Upper lobe of left lung (tissue), 6 donors: ENCODE measurements at regions not wholly inside any gene's neighbourhood (a gene's known extent, or its start where the extent isn't known, plus 50 kb on each side); places are given as distances from the start of the nearest gene placed in this dataset.

Experiments used
- ATAC-seq, 2 donors: fragments of 200-7000 bp; cut with Tn5 transposase; one replicate each; pipeline ENCODE4 v1.9.1; 2022; ENCODE audit warnings: mild to moderate bottlenecking in 2 of 2, moderate library complexity in 2 of 2; ENCODE audit not compliant: low FRiP score in 2 of 2
- DNase-seq, 2 donors: peaks; one replicate each; pipeline ENCODE4 v3.0.0-alpha.2; 2019 to 2020
- H3K27ac ChIP-seq, 4 donors: fragments of 200-600 bp; sonication (generic); one replicate each; pipeline ENCODE4 v1.5.1; 2016 to 2019
- H3K27me3 ChIP-seq, 4 donors: fragments of 200-600 bp; sonication (generic); one replicate each; pipeline ENCODE4 v1.5.1; 2017 to 2019
- H3K36me3 ChIP-seq, 4 donors: fragments of 200-600 bp; sonication (generic); one replicate each; pipeline ENCODE4 v1.5.1; 2016 to 2019
- H3K4me1 ChIP-seq, 4 donors: fragments of 200-600 bp; sonication (generic); one replicate each; pipeline ENCODE4 v1.5.1; 2018 to 2019
- H3K4me3 ChIP-seq, 4 donors: fragments of 200-600 bp; sonication (generic); one replicate each; pipeline ENCODE4 v1.5.1; 2017 to 2019; ENCODE audit warnings: mild to moderate bottlenecking in 2 of 4, moderate library complexity in 1 of 4
- H3K9me3 ChIP-seq, 4 donors: fragments of 200-600 bp; sonication (generic); one replicate each; pipeline ENCODE4 v1.5.1; 2018 to 2019
- CTCF ChIP-seq, 6 experiments: fragments of 450-650 bp in 4 of 6; fragments of 200-600 bp in 2 of 6; sonication (generic) in 2 of 6; IDR thresholded peaks; one replicate each; pipeline ENCODE4 v1.5.1; 2016 to 2019; ENCODE audit warnings: antibody characterized with exemption in 6 of 6
- EP300 ChIP-seq, 4 donors: sonication (generic); formaldehyde crosslinking; IDR thresholded peaks; one replicate each; pipeline ENCODE4 v1.5.1; 2017; ENCODE audit warnings: antibody characterized with exemption in 4 of 4, control low read depth in 2 of 4
- POLR2A ChIP-seq, 4 donors: fragments of 450-650 bp; IDR thresholded peaks; one replicate each; pipeline ENCODE4 v1.5.1; 2016 to 2017; ENCODE audit warnings: antibody characterized with exemption in 4 of 4, mild to moderate bottlenecking in 2 of 4
- POLR2AphosphoS5 ChIP-seq, 2 donors: sonication (generic); formaldehyde crosslinking; IDR thresholded peaks; one replicate each; pipeline ENCODE4 v1.5.1; 2017; ENCODE audit warnings: antibody characterized with exemption in 2 of 2
- whole genome bisulfite sequencing, 2 donors: methylation state at CpG; one replicate each; pipeline ENCODE4 v1.1.5; 2017 to 2018; 5-methylcytosine and 5-hydroxymethylcytosine counted together
- donor health status: DM: no; HTN: no; CAD: no; lungs with moderate emphysema.
- donor health status: DM: no; HTN: yes; CAD: no; lungs with severe emphysema.

DNA sequence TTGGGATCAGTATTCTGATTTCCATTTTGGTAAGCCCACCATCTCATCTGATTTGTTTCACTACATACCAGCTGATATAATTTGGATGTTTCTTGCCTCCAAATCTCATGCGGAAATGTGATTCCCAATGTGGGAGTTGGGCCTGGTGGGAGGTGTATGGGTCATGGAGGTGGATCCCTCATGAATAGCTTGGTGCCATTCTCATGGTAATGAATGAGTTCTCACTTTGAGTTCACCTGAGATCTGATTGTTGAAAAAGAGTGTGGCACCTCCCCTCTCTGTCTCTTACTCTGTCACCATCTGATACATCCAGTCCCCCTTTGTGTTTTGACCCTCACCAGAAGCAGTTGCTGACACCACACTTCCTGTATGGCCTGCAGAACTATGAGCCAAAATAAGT lies 347.3 kb downstream of the ARL4A start:
- H3K27me3 ChIP-seq = no peaks in the 10 kb centered on the region
- no peak overlapping the region for H3K27ac ChIP-seq
- peaks cover 0 to 4% (median 0%) of the 10 kb centered on the region in 4 donors for H3K4me1 ChIP-seq
- no peaks in the 10 kb centered on the region for H3K9me3 ChIP-seq
- DNase-seq (no peak), ATAC-seq (no peak)
- no peaks in the 10 kb centered on the region for H3K36me3 ChIP-seq
- 95% methylated on average over 1 of the region's 1 CpG for WGBS, 2 donors
- H3K4me3 ChIP-seq = no peak overlapping the region
- no peak for TF ChIP-seq POLR2AphosphoS5 (IDR thresholded peaks at IDR 0.05)
- TF ChIP-seq POLR2A (IDR thresholded peaks at IDR 0.05) = no peak
- TF ChIP-seq CTCF (IDR thresholded peaks at IDR 0.05) = no peak
- TF ChIP-seq EP300 (IDR thresholded peaks at IDR 0.05) = no peak

DNA sequence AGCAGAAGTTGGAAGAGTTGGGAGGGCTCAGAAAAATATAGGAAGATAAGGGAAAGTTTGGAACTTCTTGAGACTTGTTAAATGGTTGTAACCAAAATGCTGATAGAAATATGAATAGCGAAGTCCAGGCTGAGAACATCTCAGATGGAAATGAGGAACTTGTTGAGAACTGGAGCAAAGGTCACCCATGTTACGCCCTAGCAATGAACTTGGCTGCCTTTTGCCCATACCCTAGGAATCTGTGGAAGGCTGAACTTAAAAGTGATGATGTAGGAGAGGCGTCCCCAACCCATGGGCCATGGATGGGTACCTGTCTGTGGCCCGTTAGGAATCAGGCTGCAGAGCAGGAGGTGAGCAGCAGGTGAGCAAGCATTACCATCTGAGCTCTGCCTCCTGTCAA lies 347.8 kb downstream of the ARL4A start:
- Histone ChIP-seq H3K4me1 (peaks cover 0 to 4% (median 0%) of the 10 kb centered on the region in 4 donors), H3K9me3 (no peaks in the 10 kb centered on the region), H3K4me3 (no peak overlapping the region), H3K27ac (no peak overlapping the region), H3K27me3 (no peaks in the 10 kb centered on the region), H3K36me3 (no peaks in the 10 kb centered on the region)
- WGBS, 2 donors = 85 to 94% methylated on average over 4 of the region's 4 CpGs
- no peak for ATAC-seq
- no peak for TF ChIP-seq EP300 (IDR thresholded peaks at IDR 0.05)
- no peak for TF ChIP-seq CTCF (IDR thresholded peaks at IDR 0.05)
- no peak for TF ChIP-seq POLR2AphosphoS5 (IDR thresholded peaks at IDR 0.05)
- TF ChIP-seq POLR2A (IDR thresholded peaks at IDR 0.05) = no peak
- DNase-seq = no peak

DNA sequence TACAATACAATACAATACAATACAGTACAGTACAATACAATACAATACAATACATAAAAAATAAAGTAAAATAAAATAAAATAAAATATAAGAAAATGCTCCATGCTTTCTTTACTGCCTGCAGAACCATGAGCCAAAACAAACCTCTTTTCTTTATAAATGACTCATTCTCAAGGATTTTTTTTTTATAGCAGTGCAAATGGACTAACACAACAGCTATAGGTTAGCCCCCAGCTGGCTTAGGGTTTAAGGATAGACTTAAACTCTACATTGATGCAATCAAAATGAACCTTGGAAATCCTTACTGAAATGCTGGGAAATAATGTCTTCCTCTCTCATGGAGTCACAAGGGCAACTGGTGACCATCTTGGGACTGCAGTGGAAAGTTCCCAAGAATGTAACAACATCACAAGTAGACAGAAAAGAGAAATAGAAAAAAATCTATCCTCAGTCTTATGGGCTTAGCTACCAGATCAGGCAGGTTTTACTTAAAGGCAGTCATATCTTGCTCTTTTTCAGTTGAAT lies 348.9 kb downstream of the ARL4A start:
- no peak overlapping the region for H3K27ac ChIP-seq
- no peak overlapping the region for H3K4me3 ChIP-seq
- no peaks in the 10 kb centered on the region for H3K27me3 ChIP-seq
- DNase-seq = no peak
- H3K4me1 ChIP-seq = peaks cover 0 to 4% (median 0%) of the 10 kb centered on the region in 4 donors
- no peaks in the 10 kb centered on the region for H3K36me3 ChIP-seq
- TF ChIP-seq CTCF (IDR thresholded peaks at IDR 0.05) (no peak), POLR2A (IDR thresholded peaks at IDR 0.05) (no peak), POLR2AphosphoS5 (IDR thresholded peaks at IDR 0.05) (no peak), EP300 (IDR thresholded peaks at IDR 0.05) (no peak)
- H3K9me3 ChIP-seq = no peaks in the 10 kb centered on the region
- ATAC-seq = no peak

DNA sequence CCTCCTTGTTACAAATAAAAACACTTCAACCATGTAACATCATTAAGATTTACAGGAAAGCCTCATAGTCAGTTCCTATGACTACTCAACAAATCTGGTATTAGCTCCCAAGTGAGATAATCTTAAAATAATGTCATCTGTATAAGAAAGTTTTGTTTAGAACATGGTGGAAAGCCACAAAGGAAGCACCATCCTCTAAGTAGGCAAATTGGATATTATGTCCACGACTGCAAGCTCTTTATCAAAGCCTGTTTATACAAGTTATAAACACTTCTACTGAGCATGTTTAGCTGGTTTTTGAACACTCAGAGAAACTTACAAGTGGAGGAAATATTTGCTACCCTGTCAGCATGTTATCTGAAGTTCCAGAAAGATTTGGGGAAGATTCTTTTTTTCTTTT lies 349.8 kb downstream of the ARL4A start:
- Histone ChIP-seq H3K27me3 (no peaks in the 10 kb centered on the region), H3K4me3 (no peak overlapping the region), H3K27ac (no peak overlapping the region), H3K36me3 (no peaks in the 10 kb centered on the region), H3K4me1 (peaks cover 0 to 4% (median 0%) of the 10 kb centered on the region in 4 donors), H3K9me3 (no peaks in the 10 kb centered on the region)
- 0 to 12% methylated on average over 1 of the region's 1 CpG for WGBS, 2 donors
- ATAC-seq (no peak), DNase-seq (no peak)
- TF ChIP-seq EP300 (IDR thresholded peaks at IDR 0.05) = no peak
- TF ChIP-seq POLR2AphosphoS5 (IDR thresholded peaks at IDR 0.05) = no peak
- TF ChIP-seq CTCF (IDR thresholded peaks at IDR 0.05) = no peak
- no peak for TF ChIP-seq POLR2A (IDR thresholded peaks at IDR 0.05)

DNA sequence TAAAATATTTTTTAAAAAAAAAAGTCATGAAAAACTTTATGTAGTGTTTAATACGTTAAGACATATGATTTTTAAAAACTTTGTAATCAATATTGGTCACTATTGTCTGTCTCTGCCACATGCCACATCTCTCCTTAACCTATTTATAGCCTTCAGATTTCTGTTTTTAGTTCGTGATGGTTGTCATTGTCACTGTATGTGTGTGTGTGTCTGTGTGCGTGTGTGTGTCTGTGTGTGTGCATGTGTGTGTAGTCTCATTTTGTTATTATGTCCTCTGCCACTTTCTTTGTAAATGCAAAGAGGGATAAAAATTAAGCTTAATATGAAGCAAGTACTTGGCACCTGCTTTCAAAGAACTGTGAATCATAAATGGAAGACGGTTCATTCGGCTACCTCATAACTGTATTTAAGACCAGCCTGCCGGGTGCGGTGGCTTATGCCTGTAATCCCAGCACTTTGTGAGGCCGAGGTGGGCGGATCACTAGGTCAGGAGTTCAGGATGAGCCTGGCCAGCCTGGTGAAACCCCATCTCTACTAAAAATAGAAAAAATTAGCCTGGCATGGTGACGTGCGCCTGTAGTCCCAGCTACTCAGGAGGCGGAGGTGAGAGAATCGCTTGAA lies 354.0 kb downstream of the ARL4A start:
- Histone ChIP-seq H3K36me3 (no peaks in the 10 kb centered on the region), H3K27ac (no peak overlapping the region), H3K9me3 (no peaks in the 10 kb centered on the region), H3K27me3 (no peaks in the 10 kb centered on the region), H3K4me1 (peaks cover 0 to 4% (median 0%) of the 10 kb centered on the region in 4 donors), H3K4me3 (no peak overlapping the region)
- WGBS, 2 donors = 90 to 94% methylated on average over 13 of the region's 13 CpGs
- ATAC-seq = no peak
- no peak for DNase-seq
- TF ChIP-seq CTCF (IDR thresholded peaks at IDR 0.05) (no peak), POLR2AphosphoS5 (IDR thresholded peaks at IDR 0.05) (no peak), POLR2A (IDR thresholded peaks at IDR 0.05) (no peak), EP300 (IDR thresholded peaks at IDR 0.05) (no peak)
